MM.1S (cell line): ENCODE measurements at regions not wholly inside any gene's neighbourhood (a gene's known extent, or its start where the extent isn't known, plus 50 kb on each side); places are given as distances from the start of the nearest gene placed in this dataset.

Experiments used
- DNase-seq: peaks from one replicate; pipeline ENCODE4 v3.0.0-alpha.2; 2015
- H2AFZ ChIP-seq: fragments of 300-600 bp; sonication (generic); 2 replicates; pipeline ENCODE4 v1.6.0; 2016; ENCODE audit warnings: antibody characterized with exemption, low read length
- H3F3A ChIP-seq: fragments of 300-600 bp; sonication (generic); 2 replicates; pipeline ENCODE4 v1.6.1; 2016; ENCODE audit warnings: mild to moderate bottlenecking, antibody characterized with exemption, low read length, moderate library complexity, mixed read lengths; ENCODE audit not compliant: insufficient read depth
- H3K27ac ChIP-seq: fragments of 300-600 bp; sonication (generic); 2 replicates; pipeline ENCODE4 v1.5.1; 2016; ENCODE audit warnings: mild to moderate bottlenecking, low read length
- H3K27me3 ChIP-seq: fragments of 300-600 bp; sonication (generic); replicated peaks from 2 replicates; pipeline ENCODE4 v1.6.0; 2016; ENCODE audit warnings: low read length; ENCODE audit not compliant: insufficient read depth
- H3K36me3 ChIP-seq: fragments of 300-600 bp; sonication (generic); replicated peaks from 2 replicates; pipeline ENCODE4 v1.6.1; 2016; ENCODE audit warnings: mild to moderate bottlenecking, low read length, mixed read lengths; ENCODE audit not compliant: insufficient read depth
- H3K4me1 ChIP-seq: fragments of 300-600 bp; sonication (generic); 2 replicates; pipeline ENCODE4 v1.6.1; 2016; ENCODE audit warnings: low read length, mixed read lengths
- H3K4me2 ChIP-seq: fragments of 300-600 bp; sonication (generic); 2 replicates; pipeline ENCODE4 v1.6.0; 2016; ENCODE audit warnings: low read depth, low read length
- H3K4me3 ChIP-seq: fragments of 300-600 bp; sonication (generic); 2 replicates; pipeline ENCODE4 v1.5.1; 2016; ENCODE audit warnings: low read length, mixed read lengths
- H3K79me2 ChIP-seq: fragments of 300-600 bp; sonication (generic); 2 replicates; pipeline ENCODE4 v1.6.1; 2016; ENCODE audit warnings: mixed run types, low read length, mixed read lengths
- H3K9ac ChIP-seq: fragments of 300-600 bp; sonication (generic); 2 replicates; pipeline ENCODE4 v1.6.1; 2016; ENCODE audit warnings: low read length, mixed read lengths
- H3K9me2 ChIP-seq: fragments of 300-600 bp; sonication (generic); replicated peaks from 2 replicates; pipeline ENCODE4 v1.6.1; 2016; ENCODE audit warnings: mild to moderate bottlenecking, low read length, mixed read lengths; ENCODE audit not compliant: insufficient read depth
- H3K9me3 ChIP-seq: fragments of 300-600 bp; sonication (generic); replicated peaks from 2 replicates; pipeline ENCODE4 v1.6.1; 2016; ENCODE audit warnings: mild to moderate bottlenecking, low read length, mixed read lengths; ENCODE audit not compliant: insufficient read depth
- H4K20me1 ChIP-seq: fragments of 300-600 bp; sonication (generic); 2 replicates; pipeline ENCODE4 v1.6.1; 2016; ENCODE audit warnings: mild to moderate bottlenecking, low read length, moderate library complexity, mixed read lengths; ENCODE audit not compliant: insufficient read depth
- CTCF ChIP-seq: fragments of 300-600 bp; sonication (generic); IDR thresholded peaks from 2 replicates; pipeline ENCODE4 v1.5.1; 2016; ENCODE audit warnings: antibody characterized with exemption, low read length, mixed read lengths
- EZH2 ChIP-seq: fragments of 300-600 bp; sonication (generic); optimal IDR thresholded peaks from 2 replicates; pipeline ENCODE3; 2017; ENCODE audit warnings: low read depth, mild to moderate bottlenecking, antibody characterized with exemption, low read length, mixed read lengths
- EZH2phosphoT487 ChIP-seq: fragments of 300-600 bp; sonication (generic); IDR thresholded peaks from 2 replicates; pipeline ENCODE4 v1.6.1; 2018; ENCODE audit warnings: antibody characterized with exemption, low read length

DNA sequence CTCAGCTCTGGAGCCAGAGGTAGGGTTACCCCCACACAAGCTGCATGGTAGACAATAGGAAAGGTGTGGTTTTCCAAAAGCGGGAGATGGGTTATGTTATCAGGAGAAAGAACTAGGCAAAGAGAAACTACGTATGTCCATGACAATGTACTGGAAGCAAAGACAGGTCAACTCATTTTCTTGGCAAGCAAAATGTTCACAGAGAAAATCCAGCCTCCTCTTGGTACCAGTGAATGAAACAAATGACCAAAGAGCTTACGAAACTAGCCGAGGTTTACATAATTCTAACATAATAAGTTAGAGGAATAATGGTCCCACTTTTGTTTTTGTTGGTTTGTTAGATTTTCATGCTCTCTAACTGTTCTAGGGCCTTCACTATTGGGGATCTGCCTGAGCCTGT is 338.1 kb upstream of the TGFBR2 start:
- H4K20me1 ChIP-seq: no peaks in the 10 kb centered on the region
- H3F3A ChIP-seq: no peaks in the 10 kb centered on the region
- H3K4me2 ChIP-seq: no peak overlapping the region
- no peaks in the 10 kb centered on the region for H3K4me1 ChIP-seq
- no peak overlapping the region for H2AFZ ChIP-seq
- no peak overlapping the region for H3K9ac ChIP-seq
- no peaks in the 10 kb centered on the region; the same call in 1 of the 2 replicates for H3K9me3 ChIP-seq
- H3K27ac ChIP-seq: no peak overlapping the region
- no peaks in the 10 kb centered on the region for H3K79me2 ChIP-seq
- H3K27me3 ChIP-seq: no peaks in the 10 kb centered on the region
- no peaks in the 10 kb centered on the region for H3K36me3 ChIP-seq
- no peak for TF ChIP-seq CTCF
- DNase-seq: no peak
- H3K4me3 ChIP-seq: no peak overlapping the region
- no peaks in the 10 kb centered on the region for H3K9me2 ChIP-seq

DNA sequence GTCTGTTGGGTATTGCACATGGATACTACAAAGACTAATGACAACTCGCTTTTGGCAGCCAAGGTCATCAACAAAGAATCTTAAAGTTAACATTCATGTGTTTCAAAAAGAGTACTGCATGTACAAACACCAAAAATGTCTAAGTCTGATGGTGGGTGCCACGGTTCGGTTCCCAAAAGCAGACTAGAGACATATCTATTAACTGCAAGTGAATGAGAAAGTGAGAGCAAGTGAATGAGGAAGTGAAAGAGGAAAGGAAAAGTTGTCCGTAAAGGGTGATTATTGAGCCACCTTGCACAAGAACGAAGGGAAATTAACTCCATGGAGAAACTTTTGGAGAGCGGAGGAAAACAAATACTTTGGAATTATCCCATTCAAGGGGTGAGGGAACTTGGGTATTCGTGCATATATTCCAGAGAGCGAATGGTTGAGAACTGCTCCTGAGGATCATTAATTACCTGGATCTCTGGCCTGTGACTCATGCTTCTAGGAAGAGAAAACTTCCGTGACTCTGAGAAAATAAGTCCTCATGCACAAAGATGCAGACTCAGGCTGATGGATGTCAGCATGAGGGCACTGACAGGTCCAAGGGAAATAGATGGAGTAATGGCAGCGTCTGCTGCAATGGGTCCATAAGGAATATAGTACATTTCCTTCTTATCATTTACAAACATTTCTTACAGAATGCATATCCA is 336.5 kb upstream of the TGFBR2 start:
- no peak overlapping the region for H3K27ac ChIP-seq
- H3K9ac ChIP-seq: no peak overlapping the region
- no peaks in the 10 kb centered on the region for H3K27me3 ChIP-seq
- H3K36me3 ChIP-seq: no peaks in the 10 kb centered on the region
- no peak overlapping the region for H2AFZ ChIP-seq
- H4K20me1 ChIP-seq: no peaks in the 10 kb centered on the region
- TF ChIP-seq CTCF (no peak), EZH2 (no peak), EZH2phosphoT487 (no peak)
- no peak overlapping the region for H3K4me2 ChIP-seq
- no peaks in the 10 kb centered on the region for H3F3A ChIP-seq
- DNase-seq: no peak
- no peaks in the 10 kb centered on the region for H3K9me2 ChIP-seq
- no peaks in the 10 kb centered on the region; the same call in 1 of the 2 replicates for H3K9me3 ChIP-seq
- no peaks in the 10 kb centered on the region for H3K79me2 ChIP-seq
- H3K4me1 ChIP-seq: no peaks in the 10 kb centered on the region
- no peak overlapping the region for H3K4me3 ChIP-seq

DNA sequence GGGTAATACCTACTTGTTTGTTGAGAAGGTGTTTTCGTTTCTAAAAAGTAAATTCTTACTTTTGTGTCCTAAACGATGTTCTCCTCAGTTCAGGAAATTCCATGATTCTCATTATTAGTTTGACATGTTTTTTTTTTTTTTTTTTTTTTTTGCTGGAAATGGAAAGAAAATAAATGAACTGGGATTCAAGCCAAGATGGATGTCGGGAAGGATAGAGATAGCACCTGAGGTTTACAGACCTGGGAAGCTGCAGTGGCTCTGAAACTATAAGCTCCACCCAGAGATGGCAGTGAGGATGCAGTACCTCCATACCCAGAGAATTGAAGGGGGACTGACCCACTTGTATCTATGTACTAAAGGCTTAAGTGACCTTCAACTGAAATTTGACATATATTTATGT is 334.6 kb upstream of the TGFBR2 start:
- H3K4me3 ChIP-seq: no peak overlapping the region
- H3K4me1 ChIP-seq: no peaks in the 10 kb centered on the region
- no peak overlapping the region for H3K9ac ChIP-seq
- H3K27ac ChIP-seq: no peak overlapping the region
- H2AFZ ChIP-seq: no peak overlapping the region
- no peaks in the 10 kb centered on the region for H3K27me3 ChIP-seq
- no peaks in the 10 kb centered on the region for H3F3A ChIP-seq
- no peaks in the 10 kb centered on the region for H3K36me3 ChIP-seq
- no peak for DNase-seq
- TF ChIP-seq CTCF: no peak
- no peak for TF ChIP-seq EZH2phosphoT487
- no peak for TF ChIP-seq EZH2
- no peaks in the 10 kb centered on the region for H3K9me2 ChIP-seq
- H4K20me1 ChIP-seq: no peaks in the 10 kb centered on the region
- H3K79me2 ChIP-seq: no peaks in the 10 kb centered on the region
- no peak overlapping the region for H3K4me2 ChIP-seq
- no peaks in the 10 kb centered on the region; the same call in 1 of the 2 replicates for H3K9me3 ChIP-seq
